Upper lobe of right lung (tissue), 1 donor: ENCODE measurements at regions not wholly inside any gene's neighbourhood (a gene's known extent, or its start where the extent isn't known, plus 50 kb on each side); places are given as distances from the start of the nearest gene placed in this dataset.

ENCODE experiments used
- ATAC-seq: fragments of 200-7000 bp; cut with Tn5 transposase; one replicate; pipeline ENCODE4 v1.9.1; 2020; ENCODE audit warnings: mild to moderate bottlenecking, moderate library complexity
- DNase-seq: peaks from one replicate; pipeline ENCODE4 v3.0.0-alpha.2; 2020
- H3K27ac ChIP-seq: fragments of 200-600 bp; one replicate; pipeline ENCODE4 v1.8.0; 2022
- H3K27me3 ChIP-seq: fragments of 200-600 bp; one replicate; pipeline ENCODE4 v1.8.0; 2022; ENCODE audit warnings: mild to moderate bottlenecking
- H3K36me3 ChIP-seq: fragments of 200-600 bp; one replicate; pipeline ENCODE4 v1.8.0; 2022
- H3K4me1 ChIP-seq: fragments of 200-600 bp; one replicate; pipeline ENCODE4 v1.8.0; 2022
- H3K4me3 ChIP-seq: fragments of 200-600 bp; one replicate; pipeline ENCODE4 v1.8.0; 2022; ENCODE audit warnings: mild to moderate bottlenecking
- H3K9me3 ChIP-seq: fragments of 200-600 bp; one replicate; pipeline ENCODE4 v1.8.0; 2022
- CTCF ChIP-seq: fragments of 200-600 bp; IDR thresholded peaks from one replicate; pipeline ENCODE4 v1.8.0; 2022; ENCODE audit warnings: antibody characterized with exemption
- intact Hi-C: fragments of 100-400 bp; cut with DNase I; formaldehyde crosslinking; loops from one replicate; pipeline ENCODE4 v1.11.0; 2022
- donor health status: DM: no; HTN: yes; CAD: no; lungs with severe emphysema.

DNA sequence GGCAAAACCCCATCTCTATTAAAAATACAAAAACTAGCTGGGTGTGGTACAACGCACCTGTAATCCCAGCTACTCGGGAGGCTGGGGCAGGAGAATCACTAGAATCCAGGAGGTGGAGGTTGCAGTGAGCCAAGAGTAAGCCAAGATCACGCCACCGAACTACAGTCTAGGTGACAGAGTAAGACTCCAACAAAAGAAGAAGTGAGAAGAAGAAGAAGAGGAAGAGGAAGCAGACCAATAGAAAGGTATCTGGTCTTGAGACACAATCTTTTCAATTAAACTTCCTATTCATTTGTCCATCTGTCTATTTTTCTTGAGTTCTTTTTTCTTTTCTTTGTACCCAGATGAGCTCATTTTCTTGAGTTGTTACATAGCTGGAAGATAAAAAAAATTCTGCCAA is 55.7 kb upstream of the ACADM start:
- no peak overlapping the region for H3K27ac ChIP-seq
- no peaks in the 10 kb centered on the region for H3K27me3 ChIP-seq
- no peaks in the 10 kb centered on the region for H3K36me3 ChIP-seq
- H3K9me3 ChIP-seq = no peaks in the 10 kb centered on the region
- no peak for DNase-seq
- intact Hi-C loops = no loop called here
- no peak for TF ChIP-seq CTCF
- H3K4me3 ChIP-seq = no peak overlapping the region
- ATAC-seq = no peak
- no peaks in the 10 kb centered on the region for H3K4me1 ChIP-seq

GRCh38 chr1:75671708-75672107 is 52.8 kb upstream of the ACADM start:
- Histone ChIP-seq H3K4me1 (no peaks in the 10 kb centered on the region), H3K27ac (no peak overlapping the region), H3K4me3 (no peak overlapping the region), H3K27me3 (no peaks in the 10 kb centered on the region), H3K9me3 (no peaks in the 10 kb centered on the region), H3K36me3 (no peaks in the 10 kb centered on the region)
- ATAC-seq (no peak), DNase-seq (no peak)
- intact Hi-C loops = no loop called here
- TF ChIP-seq CTCF = no peak

- Histone ChIP-seq H3K27ac (no peak overlapping the region), H3K27me3 (no peaks in the 10 kb centered on the region), H3K9me3 (no peaks in the 10 kb centered on the region), H3K36me3 (no peaks in the 10 kb centered on the region), H3K4me3 (no peak overlapping the region), H3K4me1 (no peaks in the 10 kb centered on the region)
- DNase-seq = no peak
- intact Hi-C loops = no loop called here
- TF ChIP-seq CTCF = no peak
- no peak for ATAC-seq
These were observed 52.4 kb upstream of the ACADM start for GRCh38 chr1:75672108-75672507.

GRCh38 chr1:75672528-75673393 is 51.7 kb upstream of the ACADM start:
- no peaks in the 10 kb centered on the region for H3K27me3 ChIP-seq
- no peaks in the 10 kb centered on the region for H3K4me1 ChIP-seq
- no peak for TF ChIP-seq CTCF
- no peaks in the 10 kb centered on the region for H3K9me3 ChIP-seq
- DNase-seq (no peak), ATAC-seq (peak; percentile 90)
- H3K27ac ChIP-seq = no peak overlapping the region
- H3K4me3 ChIP-seq = no peak overlapping the region
- intact Hi-C loops = no loop called here
- no peaks in the 10 kb centered on the region for H3K36me3 ChIP-seq

DNA sequence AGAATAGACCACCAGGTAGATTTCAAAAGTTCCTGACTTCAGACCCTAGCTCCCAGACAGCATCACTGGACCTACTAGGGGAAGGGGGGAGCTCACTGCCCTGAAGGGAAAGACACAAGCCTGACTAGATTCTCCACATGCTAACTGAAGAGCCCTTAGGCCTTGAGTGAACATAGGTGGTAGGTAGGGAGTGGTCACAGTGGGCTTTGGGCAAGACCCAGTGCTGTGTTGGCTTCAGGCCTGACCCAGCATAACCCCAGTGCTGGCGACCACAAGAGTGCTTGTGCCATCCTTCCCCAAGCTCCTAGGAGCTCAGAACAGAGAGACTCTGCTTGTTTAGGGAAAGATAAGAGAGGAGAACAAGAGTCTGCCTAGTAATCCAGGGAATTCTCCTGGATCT is 51.1 kb upstream of the ACADM start:
- no peak overlapping the region for H3K27ac ChIP-seq
- no peak for TF ChIP-seq CTCF
- no peak for DNase-seq
- H3K4me3 ChIP-seq = no peak overlapping the region
- no peaks in the 10 kb centered on the region for H3K9me3 ChIP-seq
- no peaks in the 10 kb centered on the region for H3K4me1 ChIP-seq
- no peak for ATAC-seq
- no peaks in the 10 kb centered on the region for H3K36me3 ChIP-seq
- H3K27me3 ChIP-seq = no peaks in the 10 kb centered on the region
- intact Hi-C loops = no loop called here
